GM19025 (cell line): ENCODE measurements at regions not wholly inside any gene's neighbourhood (a gene's known extent, or its start where the extent isn't known, plus 50 kb on each side); places are given as distances from the start of the nearest gene placed in this dataset.
"Not testable (repeated sequence)": the region's sequence is repeated elsewhere in the genome, so short reads cannot be mapped to it uniquely, and the experiment has no call there.

Experiments used
- ATAC-seq: cut with Tn5 transposase; IDR thresholded peaks from one replicate; pipeline ENCODE4 v1.9.1; 2021; ENCODE audit warnings: mild to moderate bottlenecking, low read depth, moderate library complexity; ENCODE audit not compliant: unreplicated experiment

GRCh38 chr2:58826795-58827194 lies 585.7 kb upstream of the FANCL start:
- no peak for ATAC-seq

GRCh38 chr2:58812771-58813344 lies 571.7 kb upstream of the FANCL start:
- no peak for ATAC-seq

GRCh38 chr2:58805126-58805525 lies 564.0 kb upstream of the FANCL start:
- no peak for ATAC-seq

GRCh38 chr2:58803192-58803591 lies 562.1 kb upstream of the FANCL start:
- ATAC-seq: no peak

GRCh38 chr2:58800881-58801280 lies 559.8 kb upstream of the FANCL start:
- ATAC-seq: no peak

GRCh38 chr2:58798676-58799208 lies 557.6 kb upstream of the FANCL start:
- ATAC-seq: no peak

GRCh38 chr2:58796239-58796910 lies 555.2 kb upstream of the FANCL start:
- no peak for ATAC-seq

GRCh38 chr2:58794916-58795315 lies 553.8 kb upstream of the FANCL start:
- ATAC-seq: no peak

- no peak for ATAC-seq
Observed at GRCh38 chr2:58794103-58794502, 553.0 kb upstream of the FANCL start.

- no peak for ATAC-seq
Observed at GRCh38 chr2:58788402-58788801, 547.3 kb upstream of the FANCL start.

- no peak for ATAC-seq
Observed at GRCh38 chr2:58770846-58771245, 529.7 kb upstream of the FANCL start.

GRCh38 chr2:58769864-58770234 lies 528.7 kb upstream of the FANCL start:
- ATAC-seq: no peak

- ATAC-seq: no peak
Observed at GRCh38 chr2:58769111-58769863, 528.2 kb upstream of the FANCL start.

- no peak for ATAC-seq
Observed at GRCh38 chr2:58768715-58769080, 527.6 kb upstream of the FANCL start.

GRCh38 chr2:58767828-58768714 lies 526.9 kb upstream of the FANCL start:
- no peak for ATAC-seq

GRCh38 chr2:58764338-58765104 lies 523.4 kb upstream of the FANCL start:
- no peak for ATAC-seq

- ATAC-seq: no peak
Observed at GRCh38 chr2:58762176-58762781, 521.2 kb upstream of the FANCL start.

- no peak for ATAC-seq
Observed at GRCh38 chr2:58757971-58758370, 516.8 kb upstream of the FANCL start.

GRCh38 chr2:58756336-58756735 lies 515.2 kb upstream of the FANCL start:
- no peak for ATAC-seq

- not testable (repeated sequence) for ATAC-seq
Observed at GRCh38 chr2:58752507-58752906, 511.4 kb upstream of the FANCL start.
